A172 (cell line): ENCODE measurements at regions not wholly inside any gene's neighbourhood (a gene's known extent, or its start where the extent isn't known, plus 50 kb on each side); places are given as distances from the start of the nearest gene placed in this dataset.

Experiments used
- DNase-seq: peaks from one replicate; pipeline ENCODE4 v3.0.0-alpha.2; 2015; ENCODE audit warnings: low spot score

GRCh38 chr2:107024269-107024668 is 138.3 kb upstream of the ST6GAL2 start:
- DNase-seq: no peak

GRCh38 chr2:107025291-107025857 is 139.4 kb upstream of the ST6GAL2 start:
- no peak for DNase-seq

GRCh38 chr2:107025869-107026380 is 140.0 kb upstream of the ST6GAL2 start:
- DNase-seq: no peak

- DNase-seq: no peak
Measured at GRCh38 chr2:107027205-107027604, 141.2 kb upstream of the ST6GAL2 start.

- no peak for DNase-seq
Measured at GRCh38 chr2:107027810-107028209, 141.8 kb upstream of the ST6GAL2 start.

GRCh38 chr2:107028661-107029060 is 142.7 kb upstream of the ST6GAL2 start:
- DNase-seq: no peak

GRCh38 chr2:107036293-107036692 is 150.3 kb upstream of the ST6GAL2 start:
- no peak for DNase-seq

GRCh38 chr2:107062173-107062572 is 176.2 kb upstream of the ST6GAL2 start:
- no peak for DNase-seq

- no peak for DNase-seq
Measured at GRCh38 chr2:107062599-107063220, 176.7 kb upstream of the ST6GAL2 start.

- DNase-seq: no peak
Measured at GRCh38 chr2:107063228-107063627, 177.3 kb upstream of the ST6GAL2 start.

- DNase-seq: no peak
Measured at GRCh38 chr2:107064750-107065149, 178.8 kb upstream of the ST6GAL2 start.

- no peak for DNase-seq
Measured at GRCh38 chr2:107068069-107068916, 182.3 kb upstream of the ST6GAL2 start.

GRCh38 chr2:107069890-107070289 is 183.9 kb upstream of the ST6GAL2 start:
- DNase-seq: no peak

- DNase-seq: no peak
Measured at GRCh38 chr2:107072150-107072940, 186.4 kb upstream of the ST6GAL2 start.

GRCh38 chr2:107078584-107078983 is 192.6 kb upstream of the ST6GAL2 start:
- DNase-seq: no peak

GRCh38 chr2:107086497-107086896 is 200.5 kb upstream of the ST6GAL2 start:
- no peak for DNase-seq

GRCh38 chr2:107088156-107088555 is 202.2 kb upstream of the ST6GAL2 start:
- DNase-seq: no peak

GRCh38 chr2:107091163-107091864 is 205.3 kb upstream of the ST6GAL2 start:
- no peak for DNase-seq

- DNase-seq: no peak
Measured at GRCh38 chr2:107093426-107093957, 207.5 kb upstream of the ST6GAL2 start.

GRCh38 chr2:107094450-107094986 is 208.6 kb upstream of the ST6GAL2 start:
- DNase-seq: no peak

- no peak for DNase-seq
Measured at GRCh38 chr2:107102176-107102575, 216.2 kb upstream of the ST6GAL2 start.
